D341Med (cell line): ENCODE measurements at regions not wholly inside any gene's neighbourhood (a gene's known extent, or its start where the extent isn't known, plus 50 kb on each side); places are given as distances from the start of the nearest gene placed in this dataset.
"Not testable (repeated sequence)": the region's sequence is repeated elsewhere in the genome, so short reads cannot be mapped to it uniquely, and the experiment has no call there.

Experiments
- DNase-seq: peaks from one replicate; pipeline ENCODE4 v3.0.0; 2012; ENCODE audit warnings: low spot score

GRCh38 chr9:73869264-73869663 is 627.9 kb upstream of the RORB start:
- no peak for DNase-seq

DNA sequence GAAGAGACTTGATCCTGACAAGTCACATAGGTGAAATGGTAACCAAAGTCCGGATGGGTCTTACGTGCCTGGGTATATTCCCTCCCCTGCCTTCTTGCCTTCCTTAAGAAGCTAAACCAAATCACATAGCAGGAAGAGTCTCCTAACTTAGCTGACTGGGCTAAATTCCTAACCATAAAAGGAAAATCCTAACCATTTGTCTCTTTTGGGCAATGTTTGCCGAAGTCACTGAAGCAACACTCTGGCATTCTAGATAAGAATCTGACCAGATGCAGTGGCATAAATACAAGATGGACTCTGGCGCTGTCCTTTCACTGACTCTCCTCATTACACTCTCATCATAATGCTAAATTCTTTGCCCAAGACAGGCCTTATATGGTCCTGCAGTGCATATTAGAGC is 625.5 kb upstream of the RORB start:
- no peak for DNase-seq

DNA sequence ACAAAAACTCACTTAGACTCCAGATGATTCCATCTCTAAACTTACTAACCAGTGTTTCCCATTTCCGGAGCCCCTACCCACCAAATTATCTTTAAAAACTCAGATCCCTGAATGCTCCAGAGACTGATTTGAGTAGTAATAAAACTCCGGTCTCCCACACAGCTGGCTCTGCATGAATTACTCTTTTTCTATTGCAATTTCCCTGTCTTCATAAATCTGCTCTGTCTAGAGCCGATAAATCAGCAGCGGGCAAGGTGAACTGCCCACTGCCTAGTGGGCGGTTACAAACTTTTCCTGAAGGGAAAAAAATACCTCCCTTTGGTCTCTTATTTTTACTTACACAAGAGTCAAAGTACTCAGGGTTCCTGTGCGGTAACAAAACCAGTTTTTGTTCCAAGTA is 624.4 kb upstream of the RORB start:
- no peak for DNase-seq

DNA sequence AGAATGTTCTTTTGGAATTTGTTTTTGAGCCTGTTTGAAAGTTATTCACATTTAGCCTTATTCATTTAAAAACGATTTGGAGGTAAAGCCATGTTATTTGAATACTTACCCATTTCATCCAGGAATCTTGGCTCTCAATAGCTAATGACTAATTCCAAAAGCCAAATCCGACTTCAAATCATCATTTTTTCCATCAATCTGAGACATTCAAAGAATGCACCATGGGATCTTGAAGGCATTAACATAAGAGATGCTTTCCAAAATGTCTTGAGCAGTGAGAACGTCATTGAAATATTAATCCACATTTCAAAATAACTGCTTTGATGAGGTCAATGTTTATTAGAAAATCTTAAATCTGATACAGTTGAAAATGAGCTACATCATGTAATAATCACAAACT is 617.0 kb upstream of the RORB start:
- DNase-seq = no peak

- no peak for DNase-seq
Observed at GRCh38 chr9:73889023-73889422, 608.1 kb upstream of the RORB start.

- no peak for DNase-seq
Observed at GRCh38 chr9:73890685-73891277, 606.4 kb upstream of the RORB start.

DNA sequence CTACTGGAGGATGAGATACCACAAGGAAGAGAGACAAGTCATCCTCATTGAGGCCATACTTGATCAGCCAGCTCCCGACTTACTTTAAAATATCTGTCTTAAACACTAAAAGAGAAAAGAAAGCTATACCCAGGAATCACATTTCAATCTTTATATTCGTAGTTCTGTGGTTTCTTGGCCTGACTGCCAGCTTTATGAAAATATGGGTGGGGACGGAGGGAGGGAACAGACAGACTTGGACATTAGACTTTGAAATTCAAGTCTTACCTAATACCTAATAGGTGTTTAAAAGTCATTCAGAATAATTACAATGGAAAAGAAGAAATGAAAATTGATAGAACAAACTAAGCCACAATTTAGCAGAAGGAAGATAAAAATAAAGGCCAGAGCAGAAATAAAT is 604.8 kb upstream of the RORB start:
- no peak for DNase-seq

- DNase-seq = no peak
Observed at GRCh38 chr9:73893230-73893629, 603.9 kb upstream of the RORB start.

DNA sequence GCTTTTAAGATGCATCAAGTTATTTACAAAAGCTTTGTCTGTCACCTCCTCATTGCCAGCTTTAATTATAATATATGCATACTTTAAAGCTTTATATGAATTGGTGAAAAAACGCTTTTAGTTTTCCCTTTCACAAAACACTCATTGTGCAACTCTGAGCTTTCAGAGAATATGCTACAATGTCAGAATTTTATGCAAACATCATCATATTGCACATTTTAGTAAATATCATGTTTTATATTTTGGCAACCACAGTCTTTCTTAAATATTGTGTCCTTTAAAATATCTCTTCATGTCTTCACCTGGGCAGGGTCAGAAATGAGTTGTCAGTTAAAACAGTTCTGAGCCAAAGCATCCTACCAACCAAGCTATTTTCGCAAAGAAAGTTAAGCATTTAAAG is 601.1 kb upstream of the RORB start:
- DNase-seq = no peak

GRCh38 chr9:73906671-73907070 is 590.5 kb upstream of the RORB start:
- DNase-seq = no peak

DNA sequence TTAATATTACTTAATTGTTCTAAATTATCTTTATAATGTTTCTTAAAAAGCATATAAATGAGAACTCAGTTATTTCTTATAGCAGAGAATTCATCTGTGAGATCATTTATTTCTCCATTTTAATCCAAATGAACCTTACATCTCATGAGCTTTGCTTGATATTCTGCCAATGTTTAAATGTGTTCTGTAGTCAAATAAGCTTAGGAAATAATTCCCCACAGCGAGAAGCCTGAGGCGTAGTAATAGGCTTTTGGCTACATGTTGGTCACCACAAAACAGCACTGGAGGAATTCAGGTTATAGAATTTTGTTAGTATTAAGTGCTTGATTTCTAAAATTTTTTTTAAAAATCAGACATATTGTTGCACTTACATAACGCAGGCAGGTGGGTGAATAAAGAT is 585.3 kb upstream of the RORB start:
- peak; percentile 9 for DNase-seq

DNA sequence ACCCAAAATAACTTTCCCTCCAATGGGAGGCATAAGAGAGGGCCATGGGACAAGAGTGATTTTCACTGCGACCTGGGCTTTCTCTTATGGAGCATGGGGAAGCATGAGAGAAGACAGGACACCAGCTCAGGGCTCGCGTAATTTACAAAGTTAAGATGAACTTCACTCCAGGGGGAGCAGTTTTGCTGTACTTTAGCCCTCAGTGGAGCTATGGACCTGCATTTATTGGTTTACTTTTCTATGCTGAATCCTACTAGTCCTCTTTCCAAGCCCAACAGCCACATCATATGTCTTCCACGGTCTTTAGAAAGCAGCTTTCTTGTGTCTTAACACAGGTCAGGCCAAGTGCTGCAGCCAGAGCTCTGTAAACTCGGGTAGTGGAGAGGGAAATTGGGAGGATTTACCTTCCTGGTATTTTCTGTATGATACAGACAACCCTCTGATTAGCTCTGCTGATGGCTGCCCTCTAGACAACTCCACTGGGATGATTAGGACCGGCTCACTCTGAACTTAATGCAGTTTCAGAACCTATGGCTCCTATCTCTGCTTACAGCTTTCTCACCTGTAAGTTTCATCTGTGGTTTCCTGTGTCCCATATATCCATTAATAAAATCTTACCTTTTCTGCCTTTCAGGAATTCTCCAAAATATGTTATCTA is 581.0 kb upstream of the RORB start:
- peak; percentile 28 for DNase-seq

- DNase-seq = no peak
Observed at GRCh38 chr9:73919712-73920111, 577.4 kb upstream of the RORB start.

GRCh38 chr9:73923796-73924195 is 573.3 kb upstream of the RORB start:
- no peak for DNase-seq

- no peak for DNase-seq
Observed at GRCh38 chr9:73951147-73951546, 546.0 kb upstream of the RORB start.

GRCh38 chr9:73962792-73963191 is 534.3 kb upstream of the RORB start:
- no peak for DNase-seq

DNA sequence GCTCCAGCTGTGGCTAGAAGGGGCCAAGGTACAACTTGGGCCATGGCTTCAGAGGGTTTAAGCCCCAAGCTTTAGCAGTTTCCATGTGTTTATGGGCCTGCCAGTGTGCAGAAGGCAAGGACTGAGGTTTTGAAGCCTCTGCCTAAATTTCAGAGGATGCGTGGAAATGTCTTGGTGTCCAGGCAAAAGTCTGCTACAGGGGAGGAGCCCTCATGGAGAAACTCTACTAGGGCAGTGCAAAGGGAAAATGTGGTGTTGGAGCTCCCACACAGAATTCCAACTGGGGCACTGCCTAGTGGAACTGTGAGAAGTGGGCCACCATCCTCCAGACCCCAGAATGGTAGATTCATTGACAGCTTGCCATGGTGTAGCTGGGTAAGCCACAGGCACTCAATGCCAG is 527.2 kb upstream of the RORB start:
- DNase-seq = no peak

DNA sequence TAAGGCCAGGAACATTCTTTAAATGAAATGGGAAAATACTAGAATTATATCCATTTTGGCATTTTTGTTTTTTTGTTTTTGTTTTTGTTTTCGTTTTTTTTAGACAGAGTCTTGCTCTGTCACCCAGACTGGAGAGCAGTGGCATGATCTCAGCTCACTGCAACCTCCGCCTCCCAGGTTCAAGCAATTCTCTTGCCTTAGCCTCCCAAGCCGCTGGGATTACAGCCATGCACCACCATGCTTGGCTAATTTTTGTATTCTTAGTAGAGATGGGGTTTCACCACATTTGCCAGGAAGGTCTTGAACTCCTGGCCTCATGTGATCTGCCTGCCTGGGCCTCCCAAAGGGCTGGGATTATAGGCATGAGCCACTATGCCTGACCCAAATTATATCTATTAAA is 520.7 kb upstream of the RORB start:
- not testable (repeated sequence) for DNase-seq

DNA sequence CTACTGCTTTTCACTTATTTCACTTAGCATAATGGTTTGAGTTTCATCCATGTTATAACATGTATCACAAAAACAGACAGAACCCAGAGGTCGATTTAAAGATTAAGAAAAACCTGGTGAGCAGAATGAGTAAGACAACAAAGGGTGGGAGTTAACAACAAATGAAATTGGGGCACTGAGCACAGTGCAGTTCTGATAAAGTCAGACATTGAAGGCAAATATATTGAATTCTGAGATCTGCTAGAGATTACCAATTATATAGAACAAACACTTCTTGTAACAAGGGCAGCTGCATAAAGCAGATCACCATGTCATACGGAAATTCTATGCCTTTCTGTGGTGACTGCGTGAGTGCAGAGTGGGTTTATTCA is 517.3 kb upstream of the RORB start:
- no peak for DNase-seq

DNA sequence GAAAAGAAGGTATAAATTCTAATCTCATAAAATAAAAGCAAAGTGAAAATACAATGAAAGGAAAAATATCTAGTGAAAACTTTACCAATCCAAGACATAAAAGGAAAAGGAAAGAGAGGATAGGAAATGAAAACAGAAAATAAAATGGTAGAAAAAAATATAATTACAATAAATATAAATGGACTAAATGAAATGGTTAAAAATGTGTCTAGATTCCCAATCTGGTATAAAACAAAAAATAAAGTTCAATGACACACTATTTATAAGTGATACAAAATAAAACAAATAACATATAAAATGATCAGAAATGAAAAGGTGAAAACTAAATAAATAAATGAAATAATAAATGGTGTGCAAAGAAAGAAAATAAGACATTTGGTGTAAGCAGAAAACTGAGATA is 516.4 kb upstream of the RORB start:
- no peak for DNase-seq

DNA sequence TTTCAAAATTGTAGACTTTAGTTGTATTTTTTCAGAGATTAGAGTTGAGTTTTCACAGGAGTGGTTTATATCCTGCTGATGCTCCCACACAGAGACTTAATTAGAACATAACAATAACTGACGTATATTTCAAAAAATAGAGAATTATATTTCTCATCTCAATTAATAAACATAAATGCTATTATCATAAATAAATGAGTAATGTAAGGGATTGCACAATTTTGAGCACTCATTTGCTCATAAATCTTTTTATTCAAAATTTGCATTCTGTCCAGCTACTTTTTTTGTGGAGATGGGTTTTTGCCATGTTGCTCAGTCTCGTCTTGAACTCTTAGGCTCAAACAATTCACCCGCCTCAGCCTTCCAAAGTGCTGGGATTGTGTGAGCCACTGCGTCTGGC is 515.7 kb upstream of the RORB start:
- no peak for DNase-seq

DNA sequence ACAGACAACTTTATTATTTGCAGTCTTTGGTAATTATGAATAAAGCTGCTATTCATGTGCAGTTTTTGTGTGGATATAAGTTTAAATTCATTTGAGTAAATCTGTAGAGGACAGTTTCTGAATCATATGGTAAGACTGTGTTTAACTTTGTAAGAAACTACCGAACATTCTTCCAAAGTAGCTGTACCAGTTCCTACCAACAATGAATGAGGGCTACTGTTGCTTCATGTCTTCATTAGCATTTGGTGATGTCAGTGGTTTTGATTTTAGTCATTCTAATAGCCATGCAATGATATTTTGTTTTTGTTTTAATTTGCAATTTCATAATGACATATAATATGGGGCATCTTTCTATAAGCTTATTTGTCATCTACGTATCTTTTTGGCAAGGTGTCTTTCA is 501.3 kb upstream of the RORB start:
- DNase-seq = no peak

- no peak for DNase-seq
Observed at GRCh38 chr9:73996844-73997243, 500.3 kb upstream of the RORB start.

DNA sequence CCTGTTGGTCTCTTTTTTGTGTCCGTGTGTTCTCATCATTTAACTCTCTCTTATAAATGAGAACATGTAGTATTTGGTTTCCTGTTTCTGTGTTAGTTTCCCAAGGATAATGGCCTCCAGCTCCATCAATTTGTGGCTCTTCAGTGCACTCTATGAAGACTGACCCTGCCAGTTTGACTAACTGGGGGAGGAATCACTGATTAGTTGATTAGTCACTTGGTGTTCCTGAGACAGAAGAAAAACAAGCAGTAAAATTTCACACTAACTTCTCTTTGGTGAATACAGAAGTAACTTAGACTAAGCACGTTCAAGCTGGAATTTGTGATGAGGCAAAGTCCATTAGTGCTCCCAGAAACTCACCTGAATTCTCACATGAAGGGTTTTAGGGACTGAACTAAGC is 495.8 kb upstream of the RORB start:
- no peak for DNase-seq

DNA sequence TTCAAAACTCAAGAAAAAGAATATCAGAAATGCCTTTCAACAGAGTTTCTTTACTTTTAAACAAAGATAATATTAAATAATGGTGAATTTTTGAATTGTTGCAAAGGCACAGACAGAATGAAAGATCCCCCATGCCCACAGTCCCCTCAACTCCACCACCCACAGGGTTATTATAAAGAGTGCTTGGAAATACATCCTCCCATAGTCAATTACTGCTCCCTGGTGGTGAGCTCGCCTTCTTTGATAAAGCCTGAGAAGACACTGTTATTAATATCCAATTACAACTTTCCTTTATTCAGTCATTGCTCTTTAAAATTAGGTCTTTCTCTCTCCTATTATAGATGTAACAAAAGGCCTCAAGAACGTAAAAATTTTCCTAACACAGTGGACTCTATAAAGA is 490.2 kb upstream of the RORB start:
- peak; percentile 22 for DNase-seq
